BLaER1 treated with 17β-estradiol and CSF1 and Interleukin-3, amounts not matched to agents 10 nM and 100 nM (cell line): ENCODE measurements at regions not wholly inside any gene's neighbourhood (a gene's known extent, or its start where the extent isn't known, plus 50 kb on each side); places are given as distances from the start of the nearest gene placed in this dataset.

Experiments
- H3K27ac ChIP-seq, 11 experiments: shearing (Covaris generic); formaldehyde crosslinking; 2 replicates each; pipeline ENCODE4 v1.8.1; 2022
- H3K27me3 ChIP-seq, 11 experiments: shearing (Covaris generic); formaldehyde crosslinking; 2 replicates each; pipeline ENCODE4 v1.8.1; 2022
- H3K36me3 ChIP-seq, 11 experiments: shearing (Covaris generic); formaldehyde crosslinking; 2 replicates each; pipeline ENCODE4 v1.8.1; 2022
- H3K4me1 ChIP-seq, 10 experiments: shearing (Covaris generic); formaldehyde crosslinking; 2 replicates each; pipeline ENCODE4 v1.8.1; 2022
- H3K4me2 ChIP-seq, 11 experiments: shearing (Covaris generic); formaldehyde crosslinking; 2 replicates each; pipeline ENCODE4 v1.8.1; 2022
- H3K4me3 ChIP-seq, 10 experiments: shearing (Covaris generic); formaldehyde crosslinking; 2 replicates each; pipeline ENCODE4 v1.8.1; 2022
- H3K9ac ChIP-seq, 11 experiments: shearing (Covaris generic); formaldehyde crosslinking; 2 replicates each; pipeline ENCODE4 v1.8.1; 2022
- H3K9me3 ChIP-seq, 11 experiments: shearing (Covaris generic); formaldehyde crosslinking; replicated peaks in 1 of 11; 2 replicates each; pipeline ENCODE4 v1.8.1; 2022
- H4K20me1 ChIP-seq, 11 experiments: shearing (Covaris generic); formaldehyde crosslinking; 2 replicates each; pipeline ENCODE4 v1.8.1; 2022
- Cebpa-rat ChIP-seq, 11 experiments: shearing (Covaris generic); IDR thresholded peaks; 2 replicates each; pipeline ENCODE4 v1.8.1; 2022

DNA sequence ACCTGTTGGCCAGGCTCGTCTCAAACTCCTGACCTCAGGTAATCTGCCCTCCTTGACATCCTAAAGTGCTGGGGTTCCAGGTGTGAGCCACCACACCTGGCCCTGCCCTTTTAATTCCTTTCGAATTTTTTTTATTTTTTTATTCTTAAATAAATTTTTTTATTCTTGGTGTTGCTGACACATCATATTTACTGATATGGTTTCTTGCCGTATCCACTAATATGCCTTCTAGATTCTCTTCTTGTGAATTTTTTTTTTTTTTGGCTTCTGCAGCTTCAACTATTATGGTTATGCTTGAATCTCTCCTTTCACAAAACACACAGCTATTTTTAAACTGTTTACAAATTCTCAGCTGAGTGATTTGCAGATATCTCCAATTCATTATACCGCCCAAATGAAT, 353.4 kb upstream of the ADGRL3 start:
- Histone ChIP-seq H3K4me3 (no peak overlapping the region), H3K27me3 (no peaks in the 10 kb centered on the region), H3K27ac (no peak overlapping the region), H3K9me3 (no peaks in the 10 kb centered on the region), H3K9ac (no peak overlapping the region), H3K36me3 (no peaks in the 10 kb centered on the region), H3K4me2 (no peak overlapping the region), H3K4me1 (no peaks in the 10 kb centered on the region), H4K20me1 (no peaks in the 10 kb centered on the region)
- TF ChIP-seq Cebpa-rat (IDR thresholded peaks at IDR 0.05), result no peak

DNA sequence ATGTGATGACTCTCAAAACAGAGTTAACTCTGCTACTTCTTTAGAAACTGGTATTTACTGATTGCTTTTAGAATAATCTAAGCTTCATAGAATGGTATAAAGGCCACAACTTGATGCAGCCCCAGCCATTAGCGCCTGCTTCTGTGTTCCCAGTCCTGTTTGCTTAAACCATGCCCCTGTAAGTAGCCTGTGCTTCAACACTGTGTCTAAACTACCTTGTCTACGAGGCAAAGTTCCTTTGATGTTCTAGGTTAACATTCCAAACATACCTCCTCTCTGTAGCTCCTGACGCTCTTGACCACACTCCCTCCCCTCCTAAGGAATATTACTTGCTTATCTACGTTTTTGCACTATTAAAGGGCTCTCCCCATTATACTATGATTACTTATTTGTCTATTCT, 352.5 kb upstream of the ADGRL3 start:
- peaks cover 0 to 3% (median 0%) of the 10 kb centered on the region in 11 experiments; a peak in 1 of 22 replicates for H3K9me3 ChIP-seq
- no peaks in the 10 kb centered on the region for H4K20me1 ChIP-seq
- H3K27me3 ChIP-seq, result no peaks in the 10 kb centered on the region
- H3K4me1 ChIP-seq, result no peaks in the 10 kb centered on the region
- no peak overlapping the region for H3K9ac ChIP-seq
- no peak overlapping the region for H3K27ac ChIP-seq
- H3K36me3 ChIP-seq, result no peaks in the 10 kb centered on the region
- H3K4me2 ChIP-seq, result no peak overlapping the region
- H3K4me3 ChIP-seq, result no peak overlapping the region
- TF ChIP-seq Cebpa-rat (IDR thresholded peaks at IDR 0.05), result no peak

- no peak overlapping the region for H3K4me2 ChIP-seq
- H3K9me3 ChIP-seq, result peaks cover 0 to 1% (median 0%) of the 10 kb centered on the region in 11 experiments; a peak in 1 of 22 replicates
- H3K27me3 ChIP-seq, result no peaks in the 10 kb centered on the region
- no peaks in the 10 kb centered on the region for H3K36me3 ChIP-seq
- H3K9ac ChIP-seq, result no peak overlapping the region
- H3K4me1 ChIP-seq, result no peaks in the 10 kb centered on the region
- H3K4me3 ChIP-seq, result no peak overlapping the region
- H3K27ac ChIP-seq, result no peak overlapping the region
- no peaks in the 10 kb centered on the region for H4K20me1 ChIP-seq
- no peak for TF ChIP-seq Cebpa-rat (IDR thresholded peaks at IDR 0.05)
Observed at GRCh38 chr4:60857130-60857753, 342.9 kb upstream of the ADGRL3 start.

DNA sequence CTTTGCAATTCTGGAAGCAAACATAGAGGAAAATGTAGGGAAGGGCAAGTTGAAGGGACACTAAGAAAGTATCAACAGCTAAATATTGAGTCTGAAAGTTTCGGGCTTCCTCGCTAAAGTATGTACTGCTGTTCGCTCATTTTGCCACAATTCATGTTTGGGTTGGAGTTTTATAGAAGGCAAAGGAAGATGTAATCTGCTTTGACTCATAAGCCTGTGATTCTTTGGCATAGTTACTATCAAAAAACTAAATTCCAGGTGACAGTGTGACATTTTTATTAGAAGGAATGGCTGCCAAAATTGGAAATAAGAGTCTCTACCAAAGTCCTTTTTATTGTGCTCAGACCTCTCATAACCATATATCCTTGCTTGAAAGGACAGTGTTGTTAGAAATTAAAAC, 336.7 kb upstream of the ADGRL3 start:
- Histone ChIP-seq H3K9me3 (no peaks in the 10 kb centered on the region), H3K36me3 (no peaks in the 10 kb centered on the region), H3K27ac (no peak overlapping the region), H3K4me2 (no peak overlapping the region), H3K27me3 (no peaks in the 10 kb centered on the region), H4K20me1 (no peaks in the 10 kb centered on the region), H3K4me3 (no peak overlapping the region), H3K9ac (no peak overlapping the region), H3K4me1 (no peaks in the 10 kb centered on the region)
- no peak for TF ChIP-seq Cebpa-rat (IDR thresholded peaks at IDR 0.05)

DNA sequence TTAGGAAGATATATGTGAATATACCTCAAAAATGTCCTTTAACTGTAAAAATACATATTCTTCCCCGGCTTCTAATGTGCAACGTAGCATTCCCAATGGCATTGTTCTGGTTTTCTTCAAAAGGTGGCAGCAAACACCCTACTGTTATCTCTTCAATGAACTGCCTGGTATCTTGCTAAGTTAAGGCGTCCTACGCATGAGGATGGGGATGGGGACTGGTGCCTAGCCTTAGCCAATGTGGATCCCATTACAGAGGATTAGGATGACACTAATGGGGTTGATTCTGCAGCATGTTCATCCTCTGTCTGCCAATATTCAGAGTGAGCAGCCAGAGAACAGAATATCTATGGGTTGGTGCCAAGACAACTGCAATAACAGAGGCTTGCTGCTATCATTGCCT, 334.9 kb upstream of the ADGRL3 start:
- H3K27me3 ChIP-seq, result no peaks in the 10 kb centered on the region

DNA sequence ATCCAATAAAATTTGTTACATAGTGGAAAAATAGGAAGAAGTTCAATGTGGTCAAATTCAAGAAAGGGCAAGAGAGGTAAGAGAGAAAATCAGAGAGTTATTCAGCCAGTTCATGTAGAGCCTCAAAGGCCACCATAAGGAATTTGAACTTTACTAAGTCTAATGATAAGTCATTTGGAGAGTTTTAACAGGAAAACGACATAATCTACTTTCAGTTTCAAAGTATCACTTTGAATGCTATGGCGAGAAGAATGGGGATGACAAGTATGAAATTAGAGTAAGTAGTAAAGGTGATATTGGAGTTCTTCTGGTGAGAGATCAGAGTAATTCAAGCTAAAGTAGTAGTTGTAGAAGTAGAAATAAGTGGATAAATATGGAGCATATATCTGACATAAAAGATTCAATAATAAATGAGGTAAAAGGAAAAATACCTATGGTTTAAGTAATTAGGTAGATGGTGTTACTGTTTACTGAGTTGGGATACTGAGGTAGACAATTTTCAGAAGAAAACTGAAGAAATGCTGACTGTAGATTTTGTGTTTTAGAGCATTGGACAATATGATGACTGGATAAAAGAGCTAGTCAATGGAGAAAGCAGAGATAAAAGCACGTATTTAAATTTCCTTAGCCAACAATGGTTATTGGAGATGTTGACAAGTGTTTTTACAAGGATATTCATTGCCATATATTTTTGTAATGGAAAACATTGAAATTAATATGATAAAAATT, 331.7 kb upstream of the ADGRL3 start:
- H3K9ac ChIP-seq, result no peak overlapping the region
- H3K4me1 ChIP-seq, result no peaks in the 10 kb centered on the region
- no peaks in the 10 kb centered on the region for H3K36me3 ChIP-seq
- no peak overlapping the region for H3K27ac ChIP-seq
- H3K9me3 ChIP-seq, result no peaks in the 10 kb centered on the region
- H4K20me1 ChIP-seq, result no peaks in the 10 kb centered on the region
- no peak for TF ChIP-seq Cebpa-rat (IDR thresholded peaks at IDR 0.05)
- no peak overlapping the region for H3K4me2 ChIP-seq
- no peaks in the 10 kb centered on the region for H3K27me3 ChIP-seq
- no peak overlapping the region for H3K4me3 ChIP-seq

More for the DNA sequence above, 334.9 kb upstream of the ADGRL3 start:
- Histone ChIP-seq H3K36me3 (no peaks in the 10 kb centered on the region), H3K27ac (no peak overlapping the region), H3K4me1 (no peaks in the 10 kb centered on the region), H4K20me1 (no peaks in the 10 kb centered on the region), H3K9ac (no peak overlapping the region), H3K4me3 (no peak overlapping the region), H3K9me3 (no peaks in the 10 kb centered on the region), H3K4me2 (no peak overlapping the region)
- no peak for TF ChIP-seq Cebpa-rat (IDR thresholded peaks at IDR 0.05)

DNA sequence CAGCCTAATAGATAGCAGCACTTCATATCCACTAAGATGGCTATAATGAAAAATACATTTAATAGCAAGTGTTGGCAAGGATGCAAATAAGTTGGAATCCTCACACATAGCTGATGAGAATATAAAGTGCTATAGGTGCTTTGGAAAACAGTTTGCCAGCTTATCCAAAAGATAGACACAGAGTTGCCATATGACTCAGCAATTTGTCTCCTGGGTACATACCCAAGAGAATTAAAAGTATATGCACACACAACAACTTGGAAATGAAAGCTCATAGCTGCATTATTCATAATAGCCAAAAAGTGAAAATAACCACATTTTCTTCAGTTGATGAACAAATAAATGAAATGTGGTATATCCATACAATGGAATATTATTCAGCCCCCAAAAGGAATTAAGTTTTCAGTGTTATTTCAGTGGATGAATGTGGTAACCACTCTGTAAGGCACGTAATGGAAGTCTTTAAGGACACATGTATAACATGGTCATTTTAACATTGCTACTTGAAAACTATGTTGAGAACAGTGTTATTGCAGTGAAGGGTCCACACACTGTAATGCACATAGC, 320.9 kb upstream of the ADGRL3 start:
- H3K4me3 ChIP-seq, result no peak overlapping the region
- no peaks in the 10 kb centered on the region for H4K20me1 ChIP-seq
- H3K27me3 ChIP-seq, result no peaks in the 10 kb centered on the region
- no peaks in the 10 kb centered on the region for H3K36me3 ChIP-seq
- peaks cover 0 to 11% (median 7%) of the 10 kb centered on the region in 11 experiments; a peak in 9 of 22 replicates for H3K9me3 ChIP-seq
- no peak overlapping the region for H3K27ac ChIP-seq
- TF ChIP-seq Cebpa-rat (IDR thresholded peaks at IDR 0.05), result no peak
- H3K4me1 ChIP-seq, result no peaks in the 10 kb centered on the region
- no peak overlapping the region for H3K4me2 ChIP-seq
- H3K9ac ChIP-seq, result no peak overlapping the region

DNA sequence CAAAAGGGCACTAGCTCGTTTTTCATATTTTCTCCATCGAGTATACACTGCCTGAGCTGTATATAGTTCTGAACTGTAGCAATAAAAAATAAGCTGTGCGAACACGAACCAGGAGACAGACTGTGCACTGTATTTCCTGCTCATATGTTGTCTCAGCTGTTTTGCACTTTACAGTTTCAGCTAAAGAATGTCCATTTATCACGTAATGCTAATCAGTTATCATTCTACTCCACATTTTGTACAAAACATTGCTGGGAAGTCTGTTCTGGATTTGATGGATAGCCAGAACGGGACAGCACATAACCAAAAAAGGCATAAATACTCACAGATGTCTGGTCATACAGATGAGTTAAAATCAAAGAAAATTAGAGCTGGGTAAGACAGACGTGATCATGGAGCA, 315.5 kb upstream of the ADGRL3 start:
- Histone ChIP-seq H3K9me3 (peaks cover 0 to 5% (median 1%) of the 10 kb centered on the region in 11 experiments; a peak in 5 of 22 replicates), H3K4me1 (no peaks in the 10 kb centered on the region), H3K4me2 (no peak overlapping the region), H3K27ac (no peak overlapping the region), H3K27me3 (no peaks in the 10 kb centered on the region), H3K36me3 (no peaks in the 10 kb centered on the region), H3K9ac (no peak overlapping the region), H3K4me3 (no peak overlapping the region), H4K20me1 (no peaks in the 10 kb centered on the region)
- TF ChIP-seq Cebpa-rat (IDR thresholded peaks at IDR 0.05), result no peak

DNA sequence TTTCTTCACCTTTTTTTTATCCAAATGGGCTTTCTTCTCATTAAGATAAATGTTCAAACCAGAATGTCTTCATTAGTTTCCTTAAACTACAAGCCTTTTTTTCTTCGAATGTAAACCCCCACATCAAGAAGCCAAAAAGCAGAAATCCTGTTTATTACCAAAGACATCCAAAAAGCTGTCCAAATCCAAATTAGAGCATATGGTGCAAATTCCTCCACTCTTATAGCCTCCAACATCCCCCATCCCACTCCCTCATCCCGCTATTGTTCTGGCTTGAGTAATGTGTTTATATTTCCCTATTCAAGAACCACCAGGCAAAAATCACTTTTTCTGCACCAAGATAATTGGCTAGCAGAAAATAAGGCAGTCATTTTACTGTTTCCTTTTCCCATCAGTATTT, 315.1 kb upstream of the ADGRL3 start:
- Histone ChIP-seq H3K27me3 (no peaks in the 10 kb centered on the region), H3K36me3 (no peaks in the 10 kb centered on the region), H4K20me1 (no peaks in the 10 kb centered on the region), H3K4me2 (no peak overlapping the region), H3K4me3 (no peak overlapping the region), H3K4me1 (no peaks in the 10 kb centered on the region), H3K9ac (no peak overlapping the region), H3K9me3 (peaks cover 0 to 4% (median 0%) of the 10 kb centered on the region in 11 experiments; a peak in 1 of 22 replicates), H3K27ac (no peak overlapping the region)
- TF ChIP-seq Cebpa-rat (IDR thresholded peaks at IDR 0.05), result no peak
